GM18951 (cell line): ENCODE measurements at regions not wholly inside any gene's neighbourhood (a gene's known extent, or its start where the extent isn't known, plus 50 kb on each side); places are given as distances from the start of the nearest gene placed in this dataset.

ENCODE experiments used
- POLR2A ChIP-seq: IDR thresholded peaks from 4 replicates; pipeline ENCODE4 v1.6.1; 2011; ENCODE audit warnings: mild to moderate bottlenecking; ENCODE audit not compliant: insufficient read length, insufficient read depth; ENCODE audit errors: extremely low read depth
- in situ Hi-C: fragments of 300-500 bp; cut with MboI; formaldehyde crosslinking; loops from one replicate; pipeline ENCODE4 v1.12.0; 2022; ENCODE audit warnings: low sequenced_read_pairs, mixed read lengths, inconsistent platforms; ENCODE audit not compliant: unreplicated experiment

- in situ Hi-C loops: no loop called here
- TF ChIP-seq POLR2A: no peak
Measured at GRCh38 chr5:2134543-2135292, 252.0 kb upstream of the IRX4 start.

GRCh38 chr5:2133936-2134335 is 251.2 kb upstream of the IRX4 start:
- TF ChIP-seq POLR2A: no peak
- in situ Hi-C loops: no loop called here

GRCh38 chr5:2133080-2133479 is 250.4 kb upstream of the IRX4 start:
- in situ Hi-C loops: no loop called here
- TF ChIP-seq POLR2A: no peak

GRCh38 chr5:2132497-2132847 is 249.7 kb upstream of the IRX4 start:
- TF ChIP-seq POLR2A: no peak
- in situ Hi-C loops: no loop called here

- in situ Hi-C loops: no loop called here
- TF ChIP-seq POLR2A: no peak
Measured at GRCh38 chr5:2131826-2132496, 249.2 kb upstream of the IRX4 start.

GRCh38 chr5:2131196-2131595 is 248.5 kb upstream of the IRX4 start:
- in situ Hi-C loops: no loop called here
- TF ChIP-seq POLR2A: no peak

GRCh38 chr5:2130361-2130760 is 247.6 kb upstream of the IRX4 start:
- TF ChIP-seq POLR2A: no peak
- in situ Hi-C loops: no loop called here

- in situ Hi-C loops: no loop called here
- TF ChIP-seq POLR2A: no peak
Measured at GRCh38 chr5:2129568-2130272, 247.0 kb upstream of the IRX4 start.

GRCh38 chr5:2128686-2129355 is 246.1 kb upstream of the IRX4 start:
- in situ Hi-C loops: no loop called here
- no peak for TF ChIP-seq POLR2A

GRCh38 chr5:2126512-2126911 is 243.8 kb upstream of the IRX4 start:
- no peak for TF ChIP-seq POLR2A
- in situ Hi-C loops: no loop called here

GRCh38 chr5:2125901-2126265 is 243.2 kb upstream of the IRX4 start:
- in situ Hi-C loops: no loop called here
- TF ChIP-seq POLR2A: no peak

- in situ Hi-C loops: no loop called here
- no peak for TF ChIP-seq POLR2A
Measured at GRCh38 chr5:2125171-2125900, 242.6 kb upstream of the IRX4 start.
